ENCODE measurements at regions not wholly inside any gene's neighbourhood (a gene's known extent, or its start where the extent isn't known, plus 50 kb on each side); places are given as distances from the start of the nearest gene placed in this dataset.
"Not testable (repeated sequence)": the region's sequence is repeated elsewhere in the genome, so short reads cannot be mapped to it uniquely, and the experiment has no call there.

- no peak for DNase-seq
Measured at GRCh38 chr3:64437131-64437530, 211.9 kb upstream of the PRICKLE2 start.

DNA sequence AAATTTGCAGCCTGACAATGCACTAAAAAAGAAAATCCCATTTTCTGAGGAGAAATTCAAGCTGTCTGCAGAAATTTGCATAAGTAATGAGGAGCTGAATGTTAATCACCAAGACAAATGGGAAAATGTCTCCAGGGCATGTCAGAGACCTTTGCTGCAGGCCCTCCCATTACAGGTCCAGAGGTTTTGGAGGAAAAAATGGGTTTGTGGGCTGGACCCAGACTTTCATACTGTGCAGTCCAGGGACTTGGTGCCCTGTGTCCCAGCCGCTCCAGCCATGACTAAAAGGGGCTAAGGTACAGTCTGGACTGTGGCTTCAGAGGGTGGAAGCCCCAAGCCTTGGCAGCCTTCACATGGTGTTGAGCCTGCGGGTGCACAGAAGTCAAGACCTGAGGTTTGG, 209.8 kb upstream of the PRICKLE2 start:
- not testable (repeated sequence) for DNase-seq

DNA sequence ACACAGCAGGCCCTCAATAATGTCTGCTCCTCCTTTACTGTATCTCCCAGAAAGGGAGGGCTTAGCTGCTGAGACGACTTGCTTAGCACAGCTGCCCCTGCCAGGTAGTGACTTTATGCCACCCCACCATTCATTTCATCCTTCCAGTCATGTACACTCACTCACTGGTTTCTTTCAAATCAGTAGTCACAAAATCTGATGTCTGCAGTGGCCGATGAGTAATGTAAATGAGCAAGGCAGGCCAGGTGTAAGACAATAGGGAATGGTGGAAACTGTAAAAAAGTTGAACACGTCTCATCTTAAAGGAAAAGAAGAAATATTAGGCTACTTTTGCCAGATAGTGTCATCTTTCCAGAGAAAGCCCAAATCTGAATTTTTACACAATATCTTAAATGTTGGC, 207.6 kb upstream of the PRICKLE2 start:
- no peak for DNase-seq

DNA sequence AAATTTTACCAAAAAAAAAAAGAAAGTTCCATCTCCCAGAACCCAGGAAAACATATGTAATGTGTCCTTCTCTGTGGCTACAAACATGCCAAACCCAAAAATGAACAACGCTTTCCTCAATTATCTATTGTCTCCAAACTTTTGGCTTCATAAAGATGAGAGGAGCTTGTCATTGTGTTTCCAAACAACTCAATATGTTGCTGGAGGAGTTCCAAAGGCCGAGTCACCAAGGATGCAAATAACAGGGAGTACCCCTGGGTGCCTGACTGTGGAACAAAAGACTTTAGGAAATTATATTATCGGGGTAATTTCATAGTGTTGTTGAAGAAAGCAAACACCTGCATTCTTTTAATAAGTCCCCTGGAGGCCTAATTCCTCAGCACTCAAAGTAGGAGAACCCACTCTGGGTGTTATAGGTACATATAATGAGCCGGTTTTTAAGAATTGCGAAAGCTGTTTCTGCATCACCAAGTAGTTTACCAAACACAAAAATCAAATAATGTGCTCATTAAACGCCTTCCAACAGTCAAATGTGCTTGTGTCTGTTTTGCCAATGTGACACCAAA, 206.3 kb upstream of the PRICKLE2 start:
- no peak for DNase-seq

GRCh38 chr3:64427671-64428070, 202.4 kb upstream of the PRICKLE2 start:
- DNase-seq: no peak

DNA sequence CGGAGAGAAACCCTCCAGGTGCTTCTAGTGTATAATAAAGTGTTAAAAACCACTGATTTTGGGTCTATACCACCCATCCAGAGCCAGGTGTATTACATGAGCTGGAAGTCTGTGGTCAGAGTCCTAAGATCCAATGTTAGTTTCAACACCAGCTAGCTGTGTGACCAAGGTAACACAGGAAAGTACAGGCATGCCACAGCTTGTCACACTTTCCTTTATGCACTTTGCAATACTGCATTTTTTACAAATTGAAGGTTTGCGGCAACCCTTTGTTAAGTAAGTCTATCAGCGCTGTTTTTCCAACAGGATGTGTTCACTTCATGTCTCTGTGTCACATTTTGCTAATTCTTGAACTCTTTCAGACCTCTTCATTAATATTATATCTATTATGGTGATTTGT, 201.3 kb upstream of the PRICKLE2 start:
- DNase-seq: no peak

GRCh38 chr3:64422932-64423331, 197.7 kb upstream of the PRICKLE2 start:
- no peak for DNase-seq

DNA sequence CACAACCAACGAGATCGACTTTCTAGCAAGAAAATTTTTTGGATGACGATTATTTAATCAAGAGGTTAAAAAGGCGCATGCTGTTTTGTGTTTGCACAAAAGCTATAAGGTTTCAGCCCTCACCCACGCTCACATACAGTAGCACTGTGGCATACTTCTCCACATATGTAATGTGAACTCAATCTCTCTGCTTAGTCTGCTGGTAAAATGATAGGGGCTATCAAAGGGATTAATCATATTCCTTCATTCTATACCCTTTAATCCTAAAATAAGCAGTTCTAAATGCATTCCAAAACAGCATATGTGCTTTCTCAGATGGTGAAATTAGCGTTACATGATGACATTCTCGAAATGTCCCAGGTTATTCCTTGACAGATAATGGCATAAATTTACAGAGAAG, 196.9 kb upstream of the PRICKLE2 start:
- DNase-seq: no peak

DNA sequence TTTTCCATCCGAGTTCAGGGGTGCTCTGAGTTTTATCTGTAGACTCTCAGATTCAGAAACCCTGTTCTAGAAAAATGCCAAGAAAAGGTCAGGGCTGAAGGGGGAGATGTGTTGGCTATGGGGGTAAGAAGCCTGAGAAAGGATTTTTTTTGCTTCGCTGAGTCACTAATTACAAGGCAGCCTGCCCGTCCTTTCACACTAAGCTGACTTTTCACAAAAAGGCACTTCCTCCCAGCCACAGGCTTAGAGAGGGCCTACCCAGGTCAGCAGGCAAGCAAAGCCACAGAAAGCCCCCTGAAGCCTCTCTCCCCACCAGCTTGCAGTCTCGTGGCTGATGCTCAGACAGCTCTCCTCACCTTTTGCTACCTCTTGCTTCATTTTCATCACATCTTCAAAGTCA, 192.6 kb upstream of the PRICKLE2 start:
- DNase-seq: no peak

DNA sequence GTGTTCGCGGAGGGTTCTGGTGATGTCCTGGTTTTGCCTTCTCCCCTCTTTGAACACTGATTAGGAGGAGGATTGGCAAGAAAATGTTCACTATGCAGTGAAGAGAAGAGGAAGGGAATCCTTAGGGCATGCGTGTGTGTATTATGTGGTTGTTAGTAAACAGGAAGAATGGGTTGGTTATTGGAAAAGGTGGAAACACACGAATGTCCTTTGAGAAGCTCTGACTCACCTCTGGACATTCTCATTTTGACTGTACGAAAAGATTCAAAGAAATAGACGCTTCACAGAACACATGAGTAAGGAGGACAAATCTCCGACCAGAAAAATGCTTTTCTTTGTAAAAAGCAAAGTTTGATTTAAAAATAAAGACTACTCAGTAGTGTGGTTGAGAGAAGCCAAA, 188.8 kb upstream of the PRICKLE2 start:
- DNase-seq: no peak

- peak; percentile 20 for DNase-seq
Measured at GRCh38 chr3:64411101-64411500, 185.8 kb upstream of the PRICKLE2 start.

DNA sequence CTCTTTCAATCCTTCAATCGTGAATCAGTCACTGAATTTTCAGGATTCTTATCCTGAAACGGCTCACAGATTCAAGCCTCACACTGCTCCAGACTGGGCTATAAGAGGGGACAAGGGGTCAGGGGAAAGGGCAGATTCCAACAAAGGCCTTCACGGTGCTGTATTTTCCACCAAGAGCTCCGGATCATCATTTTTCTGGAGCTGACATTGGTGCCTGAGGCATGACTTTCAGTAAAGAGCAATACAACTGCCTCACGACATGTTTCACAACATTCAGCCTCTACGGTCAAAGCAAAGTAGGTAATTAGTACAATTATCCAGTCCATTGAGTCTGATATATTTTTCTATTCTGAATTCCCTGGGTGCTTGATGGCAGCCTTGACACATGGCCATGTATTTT, 185.0 kb upstream of the PRICKLE2 start:
- DNase-seq: no peak

DNA sequence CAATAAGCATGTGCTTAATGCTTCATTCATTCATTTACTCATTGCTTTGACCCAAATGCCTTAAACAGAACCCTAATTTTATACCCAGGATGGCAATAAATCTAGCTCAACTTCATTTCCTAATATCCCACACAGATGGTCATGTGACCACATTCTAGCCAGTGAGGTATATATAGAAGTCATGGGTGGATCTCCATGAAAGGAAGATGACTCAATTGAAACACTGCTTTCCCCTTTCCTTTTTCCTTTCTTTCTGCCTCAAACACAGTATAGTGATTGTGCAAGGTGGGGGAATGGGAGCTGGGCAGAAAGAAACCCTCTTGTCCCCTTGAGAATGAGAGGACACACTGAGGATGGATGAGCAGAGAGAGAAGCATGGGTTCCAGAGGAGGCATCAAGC, 183.5 kb upstream of the PRICKLE2 start:
- DNase-seq: no peak

- DNase-seq: no peak
Measured at GRCh38 chr3:64406271-64406670, 181.0 kb upstream of the PRICKLE2 start.

GRCh38 chr3:64405211-64405835, 180.1 kb upstream of the PRICKLE2 start:
- DNase-seq: no peak

DNA sequence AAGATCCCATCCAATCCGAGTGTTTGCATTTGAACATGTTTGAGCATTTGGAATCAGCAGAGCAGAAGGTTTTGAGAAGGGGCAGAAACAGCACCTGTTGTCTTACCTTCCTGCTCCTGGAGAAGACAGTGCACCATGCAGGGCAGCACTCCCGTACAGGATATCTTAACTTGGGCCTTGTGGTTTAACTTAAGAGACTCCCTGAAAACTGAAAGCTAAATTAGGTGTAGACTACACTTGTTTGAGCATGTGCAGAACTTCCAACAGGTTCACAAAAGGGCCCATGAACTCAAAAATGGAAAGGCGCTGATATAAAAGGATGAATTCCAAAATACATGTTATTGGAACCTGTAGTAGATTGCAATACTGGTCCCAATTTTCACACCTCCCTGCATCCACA, 175.4 kb upstream of the PRICKLE2 start:
- DNase-seq: no peak

- DNase-seq: peak; percentile 35
Measured at GRCh38 chr3:64399205-64399800, 174.0 kb upstream of the PRICKLE2 start.

DNA sequence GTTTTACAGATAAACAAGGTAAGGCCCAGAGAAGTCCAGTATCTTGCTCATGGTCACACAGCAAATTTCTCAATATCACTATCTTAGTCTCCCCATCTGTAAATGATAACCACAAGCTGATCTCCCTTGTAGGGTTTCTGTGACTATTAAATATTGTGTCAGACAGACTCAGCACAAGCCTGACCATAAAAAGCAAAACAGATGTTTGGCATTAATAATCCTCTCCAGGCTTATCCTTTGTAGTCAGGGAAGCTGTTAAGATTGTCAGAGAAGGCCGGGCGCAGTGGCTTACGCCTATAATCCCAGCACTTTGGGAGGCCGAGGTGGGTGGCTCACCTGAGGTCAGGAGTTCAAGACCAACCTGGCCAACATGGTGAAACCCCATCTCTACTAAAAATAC, 173.2 kb upstream of the PRICKLE2 start:
- DNase-seq: no peak

GRCh38 chr3:64398006-64398405, 172.7 kb upstream of the PRICKLE2 start:
- no peak for DNase-seq

- no peak for DNase-seq
Measured at GRCh38 chr3:64397573-64397972, 172.3 kb upstream of the PRICKLE2 start.

DNA sequence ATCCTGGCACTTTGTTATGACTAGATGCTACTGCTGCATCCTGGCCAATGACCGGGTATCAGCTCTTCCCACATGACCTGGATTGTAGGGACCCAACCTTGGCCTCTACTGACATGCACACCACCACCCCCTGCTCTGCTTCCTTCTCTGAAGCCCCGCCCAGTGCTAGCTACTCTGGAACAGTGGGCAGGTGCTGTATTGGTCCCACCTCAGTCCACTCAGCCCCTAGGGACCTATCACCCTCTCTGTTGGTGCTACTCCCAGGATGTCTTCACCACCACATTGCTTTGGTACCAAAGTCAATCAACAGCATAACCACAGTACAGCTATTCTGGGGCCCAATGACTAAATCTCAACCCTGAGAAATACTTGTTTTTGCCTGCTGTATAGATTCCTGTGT, 170.2 kb upstream of the PRICKLE2 start:
- no peak for DNase-seq

GRCh38 chr3:64393193-64393592, 167.9 kb upstream of the PRICKLE2 start:
- no peak for DNase-seq

- DNase-seq: peak; percentile 74
Measured at GRCh38 chr3:64392001-64392400, 166.7 kb upstream of the PRICKLE2 start.

GRCh38 chr3:64390893-64391292, 165.6 kb upstream of the PRICKLE2 start:
- no peak for DNase-seq

GRCh38 chr3:64388886-64389285, 163.6 kb upstream of the PRICKLE2 start:
- no peak for DNase-seq

Data from NCI-H226 (cell line).